ENCODE measurements at regions not wholly inside any gene's neighbourhood (a gene's known extent, or its start where the extent isn't known, plus 50 kb on each side); places are given as distances from the start of the nearest gene placed in this dataset.

- H3K27me3 ChIP-seq (ENCODE audit: low read length): no peaks in the 10 kb centered on the region; the same call in 1 of the 2 replicates
- no peak overlapping the region for H3K4me2 ChIP-seq (ENCODE audit: low read depth, low read length, poor library complexity, severe bottlenecking)
- H3K79me2 ChIP-seq (ENCODE audit: insufficient read depth, low read length): no peaks in the 10 kb centered on the region
- H3K36me3 ChIP-seq (ENCODE audit: low read length): no peaks in the 10 kb centered on the region
- H3F3A ChIP-seq (ENCODE audit: insufficient read depth): no peaks in the 10 kb centered on the region
- H3K27ac ChIP-seq (ENCODE audit: low read depth, low read length): no peak overlapping the region
- no peak for TF ChIP-seq CTCF (IDR thresholded peaks at IDR 0.05; ENCODE audit: insufficient read depth, low read length, poor library complexity, severe bottlenecking)
- no peak for TF ChIP-seq EZH2phosphoT487 (conservative IDR thresholded peaks at IDR 0.05; ENCODE audit: low read length)
- no peak overlapping the region for H2AFZ ChIP-seq (ENCODE audit: low read depth, low read length, severe bottlenecking)
- H3K9me2 ChIP-seq (replicated peaks; ENCODE audit: insufficient read depth, low read length): no peaks in the 10 kb centered on the region; the same call in 1 of the 2 replicates
- H4K20me1 ChIP-seq (ENCODE audit: low read depth, low read length): no peaks in the 10 kb centered on the region
- no peak overlapping the region for H3K9ac ChIP-seq (ENCODE audit: low read length)
- no peaks in the 10 kb centered on the region for H3K9me3 ChIP-seq (ENCODE audit: insufficient read depth, low read length)
- H3K4me3 ChIP-seq (ENCODE audit: insufficient read depth, low read length, poor library complexity, severe bottlenecking): no peak overlapping the region
These were observed 197.5 kb downstream of the IRS1 start for GRCh38 chr2:226601881-226602662.

GRCh38 chr2:226600802-226601201 lies 198.8 kb downstream of the IRS1 start:
- Histone ChIP-seq H3F3A (ENCODE audit: insufficient read depth) (no peaks in the 10 kb centered on the region), H3K4me3 (ENCODE audit: insufficient read depth, low read length, poor library complexity, severe bottlenecking) (no peak overlapping the region), H3K27ac (ENCODE audit: low read depth, low read length) (no peak overlapping the region), H4K20me1 (ENCODE audit: low read depth, low read length) (no peaks in the 10 kb centered on the region), H3K9me2 (replicated peaks; ENCODE audit: insufficient read depth, low read length) (no peaks in the 10 kb centered on the region; the same call in 1 of the 2 replicates), H3K9me3 (ENCODE audit: insufficient read depth, low read length) (no peaks in the 10 kb centered on the region), H3K36me3 (ENCODE audit: low read length) (no peaks in the 10 kb centered on the region), H3K4me2 (ENCODE audit: low read depth, low read length, poor library complexity, severe bottlenecking) (no peak overlapping the region), H3K27me3 (ENCODE audit: low read length) (no peaks in the 10 kb centered on the region; the same call in 1 of the 2 replicates), H3K9ac (ENCODE audit: low read length) (no peak overlapping the region), H2AFZ (ENCODE audit: low read depth, low read length, severe bottlenecking) (no peak overlapping the region), H3K79me2 (ENCODE audit: insufficient read depth, low read length) (no peaks in the 10 kb centered on the region)
- TF ChIP-seq CTCF (IDR thresholded peaks at IDR 0.05; ENCODE audit: insufficient read depth, low read length, poor library complexity, severe bottlenecking) (no peak), EZH2phosphoT487 (conservative IDR thresholded peaks at IDR 0.05; ENCODE audit: low read length) (no peak)

- no peak overlapping the region for H3K4me3 ChIP-seq (ENCODE audit: insufficient read depth, low read length, poor library complexity, severe bottlenecking)
- no peaks in the 10 kb centered on the region; the same call in 1 of the 2 replicates for H3K9me2 ChIP-seq (replicated peaks; ENCODE audit: insufficient read depth, low read length)
- H3K27ac ChIP-seq (ENCODE audit: low read depth, low read length): no peak overlapping the region
- H3K36me3 ChIP-seq (ENCODE audit: low read length): no peaks in the 10 kb centered on the region
- H3K9me3 ChIP-seq (ENCODE audit: insufficient read depth, low read length): no peaks in the 10 kb centered on the region
- no peaks in the 10 kb centered on the region for H3K79me2 ChIP-seq (ENCODE audit: insufficient read depth, low read length)
- H3K27me3 ChIP-seq (ENCODE audit: low read length): no peaks in the 10 kb centered on the region; the same call in 1 of the 2 replicates
- H4K20me1 ChIP-seq (ENCODE audit: low read depth, low read length): no peaks in the 10 kb centered on the region
- H3F3A ChIP-seq (ENCODE audit: insufficient read depth): no peaks in the 10 kb centered on the region
- H3K4me2 ChIP-seq (ENCODE audit: low read depth, low read length, poor library complexity, severe bottlenecking): no peak overlapping the region
- TF ChIP-seq EZH2phosphoT487 (conservative IDR thresholded peaks at IDR 0.05; ENCODE audit: low read length): no peak
- no peak for TF ChIP-seq CTCF (IDR thresholded peaks at IDR 0.05; ENCODE audit: insufficient read depth, low read length, poor library complexity, severe bottlenecking)
- H2AFZ ChIP-seq (ENCODE audit: low read depth, low read length, severe bottlenecking): no peak overlapping the region
- no peak overlapping the region for H3K9ac ChIP-seq (ENCODE audit: low read length)
These were observed 199.4 kb downstream of the IRS1 start for GRCh38 chr2:226600184-226600583.
